Endometrial microvascular endothelial cells (primary cell): ENCODE measurements at regions not wholly inside any gene's neighbourhood (a gene's known extent, or its start where the extent isn't known, plus 50 kb on each side); places are given as distances from the start of the nearest gene placed in this dataset.

Source experiments
- in situ Hi-C: cut with HindIII; loops from 2 replicates; pipeline ENCODE4 v1.10.0; 2017; ENCODE audit warnings: low sequenced_read_pairs, low pct_unique_long_range_greater_than_20kb; ENCODE audit errors: inconsistent ontology term

- in situ Hi-C loops: no loop called here
Observed at GRCh38 chr2:150182566-150183235, 304.8 kb downstream of the RND3 start.

GRCh38 chr2:150178591-150178990 lies 308.9 kb downstream of the RND3 start:
- in situ Hi-C loops: no loop called here

- in situ Hi-C loops: no loop called here
Observed at GRCh38 chr2:150174971-150175421, 312.5 kb downstream of the RND3 start.

- in situ Hi-C loops: no loop called here
Observed at GRCh38 chr2:150174056-150174805, 313.2 kb downstream of the RND3 start.

- in situ Hi-C loops: no loop called here
Observed at GRCh38 chr2:150171065-150171548, 316.4 kb downstream of the RND3 start.

- in situ Hi-C loops: no loop called here
Observed at GRCh38 chr2:150169237-150169629, 318.2 kb downstream of the RND3 start.

GRCh38 chr2:150168595-150169236 lies 318.8 kb downstream of the RND3 start:
- in situ Hi-C loops: no loop called here

GRCh38 chr2:150167711-150168110 lies 319.8 kb downstream of the RND3 start:
- in situ Hi-C loops: no loop called here

GRCh38 chr2:150166313-150167051 lies 321.0 kb downstream of the RND3 start:
- in situ Hi-C loops: no loop called here

- in situ Hi-C loops: no loop called here
Observed at GRCh38 chr2:150165988-150166312, 321.5 kb downstream of the RND3 start.

- in situ Hi-C loops: no loop called here
Observed at GRCh38 chr2:150165442-150165841, 322.0 kb downstream of the RND3 start.

GRCh38 chr2:150162241-150162942 lies 325.1 kb downstream of the RND3 start:
- in situ Hi-C loops: no loop called here

- in situ Hi-C loops: no loop called here
Observed at GRCh38 chr2:150160058-150160457, 327.4 kb downstream of the RND3 start.

- in situ Hi-C loops: no loop called here
Observed at GRCh38 chr2:150159300-150159699, 328.2 kb downstream of the RND3 start.

GRCh38 chr2:150156876-150157275 lies 330.6 kb downstream of the RND3 start:
- in situ Hi-C loops: no loop called here

- in situ Hi-C loops: no loop called here
Observed at GRCh38 chr2:150156415-150156814, 331.1 kb downstream of the RND3 start.

- in situ Hi-C loops: no loop called here
Observed at GRCh38 chr2:150154308-150154797, 333.1 kb downstream of the RND3 start.

GRCh38 chr2:150153646-150154307 lies 333.7 kb downstream of the RND3 start:
- in situ Hi-C loops: no loop called here
